ENCODE measurements at regions not wholly inside any gene's neighbourhood (a gene's known extent, or its start where the extent isn't known, plus 50 kb on each side); places are given as distances from the start of the nearest gene placed in this dataset.
"Not testable (repeated sequence)": the region's sequence is repeated elsewhere in the genome, so short reads cannot be mapped to it uniquely, and the experiment has no call there.

DNA sequence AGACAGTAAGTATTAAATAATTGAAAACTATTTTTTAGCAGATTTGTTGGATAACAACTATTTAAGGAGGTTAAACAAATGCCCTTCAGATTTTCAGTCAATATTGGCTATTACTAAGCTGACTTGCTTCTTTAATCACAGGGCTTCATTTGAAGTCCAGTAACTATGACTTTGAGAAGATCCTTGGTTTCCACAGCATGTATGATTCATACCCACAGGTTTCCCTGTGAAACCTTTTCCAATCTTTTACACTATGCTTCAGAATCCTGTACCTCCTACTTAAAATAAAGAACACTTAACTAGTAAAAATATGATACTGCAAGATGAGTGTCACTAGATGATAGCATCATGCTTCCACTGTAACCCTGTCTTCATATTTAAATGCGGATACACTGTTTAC, 211.9 kb downstream of the SPATA31A1 start:
- DNase-seq: not testable (repeated sequence)

DNA sequence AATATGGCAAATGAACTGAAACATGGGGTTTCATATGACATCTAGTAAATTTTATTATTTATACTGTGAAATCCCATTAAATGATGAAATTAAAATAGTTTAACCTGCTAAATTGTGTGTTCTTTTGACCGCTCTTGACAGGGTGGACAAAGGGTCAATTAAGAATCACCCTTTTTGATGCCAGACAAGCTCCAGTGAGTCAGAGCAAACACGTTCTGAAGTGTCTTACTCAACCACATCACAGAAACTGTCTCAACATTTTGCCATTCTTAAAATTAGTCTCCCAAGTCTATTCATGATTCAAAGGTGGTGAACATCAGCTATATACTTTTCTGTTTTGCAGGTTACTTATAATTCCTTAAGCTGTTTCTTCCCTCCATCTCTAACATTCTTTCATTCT, 213.4 kb downstream of the SPATA31A1 start:
- DNase-seq: not testable (repeated sequence)

DNA sequence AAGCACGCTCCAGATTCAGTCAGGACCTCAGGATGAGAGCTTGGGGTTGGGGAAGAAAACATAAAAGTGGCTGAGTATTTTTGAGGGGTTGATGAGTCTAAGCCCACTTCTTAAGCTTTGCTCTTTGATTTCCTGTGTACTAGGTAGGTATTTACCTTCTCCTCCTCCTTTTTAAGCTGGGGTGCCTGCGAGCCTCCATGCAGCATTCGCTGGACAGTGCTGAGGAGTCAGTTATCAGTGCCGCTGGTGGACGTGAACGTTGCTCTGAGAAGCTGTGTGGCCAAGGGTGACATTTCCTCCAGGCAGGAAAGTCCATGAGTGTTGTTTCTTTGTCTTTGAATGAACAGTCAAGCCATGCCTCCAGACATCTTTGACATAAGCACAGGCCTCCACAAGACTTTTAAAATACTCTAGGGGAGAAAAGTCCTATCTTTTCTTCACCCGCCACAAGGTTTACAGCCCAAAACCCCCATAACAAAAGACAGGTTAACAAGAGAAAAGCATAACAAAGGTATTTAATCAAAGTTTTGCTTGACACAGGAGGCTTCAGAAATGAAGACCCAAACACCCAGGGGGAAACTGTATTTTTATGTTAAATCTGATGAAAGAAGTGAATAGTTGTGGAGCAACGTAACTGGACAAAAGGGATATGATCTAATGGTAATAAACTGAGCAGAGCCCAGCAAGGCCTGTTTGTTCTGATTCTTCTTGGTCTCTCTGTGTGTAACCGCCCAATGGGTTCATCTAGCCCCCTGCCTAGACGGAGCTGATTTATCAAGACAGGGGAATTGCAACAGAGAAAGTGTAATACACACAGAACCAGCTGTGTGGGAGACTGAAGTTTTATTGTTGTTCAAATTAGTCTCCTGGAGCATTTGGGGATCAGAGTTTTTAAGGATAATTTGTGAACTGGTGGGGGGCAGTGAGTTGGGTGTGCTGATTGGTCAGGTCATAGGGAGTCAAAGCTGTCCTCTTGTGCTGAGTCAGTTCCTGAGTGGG, 217.9 kb downstream of the SPATA31A1 start:
- not testable (repeated sequence) for DNase-seq

DNA sequence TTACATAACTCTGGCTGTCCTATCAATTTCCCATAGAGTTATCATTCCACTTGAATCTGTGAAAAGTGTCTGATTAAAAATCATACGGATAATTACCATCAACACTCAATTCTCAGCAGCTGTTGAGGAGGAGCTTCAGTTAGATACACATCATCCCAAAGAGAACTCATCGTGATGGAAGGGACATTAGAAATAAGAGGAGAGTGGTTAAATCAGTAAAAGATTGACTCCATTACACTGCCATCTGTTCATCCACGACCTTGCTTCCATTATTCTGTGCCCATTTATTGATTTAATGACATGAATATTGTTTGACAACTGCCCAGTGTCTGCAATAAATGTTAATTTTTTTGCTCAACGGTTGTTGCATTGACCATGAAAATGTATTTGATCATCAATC, 223.5 kb downstream of the SPATA31A1 start:
- DNase-seq: not testable (repeated sequence)

DNA sequence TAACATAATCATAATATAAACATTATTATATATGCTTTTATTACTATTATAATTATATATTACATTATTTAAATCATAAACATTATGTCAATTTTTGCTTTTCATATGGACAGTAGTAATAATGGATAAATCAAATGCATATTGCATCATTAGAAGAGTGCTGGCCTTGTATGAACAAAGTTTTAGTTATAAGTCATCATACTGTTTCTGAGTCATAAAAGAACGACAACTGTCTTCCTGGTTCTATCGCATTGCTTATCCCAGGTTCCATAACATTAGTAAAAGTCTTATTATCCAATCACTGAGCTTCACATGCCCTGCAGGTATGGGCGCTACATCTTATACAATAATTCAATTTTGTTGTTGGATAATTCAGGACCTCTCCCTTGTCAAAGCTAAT, 225.8 kb downstream of the SPATA31A1 start:
- not testable (repeated sequence) for DNase-seq

DNA sequence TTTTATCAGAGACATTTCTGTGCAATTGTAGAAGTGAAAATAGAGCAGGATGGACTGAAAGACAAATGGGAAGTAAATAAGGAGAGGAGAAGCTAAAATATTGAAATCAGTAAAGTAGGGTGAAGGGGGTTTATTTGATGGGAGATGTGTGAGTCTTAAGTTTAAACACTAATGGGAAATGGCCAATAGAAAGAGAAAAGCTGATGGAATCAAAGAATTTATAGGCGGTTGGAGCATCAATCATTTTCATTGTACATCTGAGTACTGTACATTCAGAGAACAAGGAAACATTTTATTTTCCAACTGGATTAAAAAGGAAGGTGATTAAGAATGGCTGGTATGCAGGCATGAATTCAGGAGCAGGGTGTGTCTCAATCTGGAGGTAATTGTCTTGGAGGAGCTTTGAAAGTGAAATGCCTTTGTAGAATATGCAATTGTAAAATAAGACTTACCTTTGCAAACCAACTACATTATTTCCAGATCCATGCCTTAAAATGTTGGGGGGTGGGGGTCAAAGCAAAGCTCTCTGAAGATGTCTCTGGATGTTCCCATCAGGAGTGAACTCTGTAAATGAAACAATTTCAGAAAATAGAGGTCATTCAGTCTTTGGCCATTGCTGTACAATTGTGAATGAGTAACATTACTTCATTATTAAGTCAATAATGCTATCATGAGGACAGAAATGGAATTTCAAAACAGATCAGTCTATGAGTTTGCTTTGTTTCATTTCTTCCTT, 227.4 kb downstream of the SPATA31A1 start:
- not testable (repeated sequence) for DNase-seq

DNA sequence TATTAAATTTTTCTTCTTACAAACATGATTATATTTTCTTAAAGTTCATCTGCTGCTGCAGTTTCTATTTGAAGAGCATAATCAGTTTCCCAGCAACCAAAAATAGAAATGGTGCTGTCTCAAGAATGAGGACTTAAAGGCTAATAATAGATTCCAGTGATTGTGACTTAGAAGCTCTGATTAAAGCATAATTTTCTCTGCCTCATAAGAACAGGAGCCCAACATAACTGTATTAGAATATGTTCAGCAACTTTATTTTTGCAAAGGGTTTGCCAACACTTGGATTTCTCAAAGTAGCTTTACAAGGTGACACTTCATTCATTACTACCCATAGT, 227.9 kb downstream of the SPATA31A1 start:
- not testable (repeated sequence) for DNase-seq

DNA sequence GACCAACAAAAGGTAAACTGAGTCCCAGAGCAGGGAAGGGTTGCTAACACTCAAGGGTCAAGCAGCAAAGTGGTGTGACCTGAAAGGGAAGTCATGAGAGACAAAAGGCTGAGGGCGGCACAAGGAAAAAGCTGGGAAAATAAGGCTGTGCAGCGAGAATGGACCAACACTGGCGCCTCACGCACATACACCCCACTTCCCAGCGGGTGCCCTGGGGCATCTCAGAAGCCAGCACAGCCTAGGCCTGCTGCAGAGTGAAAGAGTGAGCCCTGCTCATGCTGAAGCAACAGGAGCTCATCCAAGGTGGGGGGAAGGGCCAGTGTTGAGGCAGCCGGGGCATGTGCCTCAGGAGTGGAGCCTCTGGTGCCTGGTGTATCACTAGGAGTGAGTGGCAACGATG, 229.8 kb downstream of the SPATA31A1 start:
- not testable (repeated sequence) for DNase-seq

DNA sequence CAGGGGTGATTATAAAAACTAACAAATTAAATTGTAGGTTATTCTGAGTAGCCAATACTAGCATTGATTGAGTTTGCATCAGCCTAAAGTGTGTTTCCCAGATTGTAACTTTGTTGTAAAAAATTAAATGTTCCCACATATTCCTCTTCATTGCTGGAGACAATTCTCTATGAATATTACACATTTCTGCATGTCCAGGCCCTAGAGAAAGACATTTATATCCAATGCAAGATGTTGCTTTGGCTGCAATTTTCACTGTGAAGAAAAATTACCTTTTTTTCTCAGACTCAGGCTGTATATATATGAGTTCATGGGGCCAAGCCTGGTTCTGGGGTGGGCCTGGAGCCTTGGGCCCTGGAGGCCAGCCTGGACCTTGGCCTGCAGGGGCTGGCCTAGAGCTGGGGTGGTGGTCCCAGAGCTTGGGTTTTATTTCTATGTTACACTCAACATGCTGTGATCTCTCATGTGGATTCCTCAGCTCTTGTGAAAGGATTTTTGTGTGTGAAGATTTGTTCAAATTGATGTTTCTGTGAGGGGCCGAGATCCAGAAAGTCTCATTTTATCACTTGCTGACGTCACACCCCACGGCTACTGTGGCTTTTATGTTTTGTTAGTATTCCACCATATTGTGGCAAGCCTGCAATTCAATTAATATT, 232.5 kb downstream of the SPATA31A1 start:
- peak; percentile 24 for DNase-seq

DNA sequence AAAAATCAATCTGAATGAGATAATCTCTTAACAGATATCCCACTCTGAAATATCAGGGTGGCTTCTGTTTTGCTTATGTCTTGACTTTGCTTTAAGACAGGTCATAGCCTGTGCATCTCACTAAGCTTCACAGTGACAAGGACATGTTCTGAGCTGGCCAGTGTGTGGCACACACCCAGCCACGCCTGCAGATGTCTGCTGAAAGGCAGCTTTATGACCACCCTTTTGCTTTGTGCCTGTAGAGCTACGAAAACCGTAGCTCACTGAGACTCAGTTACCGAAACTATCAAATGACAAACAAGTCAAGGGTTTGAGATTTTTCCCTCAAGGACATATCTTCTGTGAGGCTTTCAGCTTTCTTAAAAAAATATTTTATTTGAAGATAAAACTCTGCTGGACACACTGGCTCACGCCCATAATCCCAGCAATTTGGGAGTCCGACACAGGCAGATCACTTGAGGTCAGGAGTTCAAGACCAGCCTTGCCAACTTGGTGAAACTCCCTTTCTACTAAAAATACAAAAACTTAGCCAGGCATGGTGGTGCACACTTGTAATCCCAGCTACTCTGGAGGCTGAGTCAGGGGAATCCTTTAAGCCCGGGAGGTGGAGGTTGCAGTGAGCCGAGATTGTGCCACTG, 233.2 kb downstream of the SPATA31A1 start:
- peak; percentile 6 for DNase-seq

DNA sequence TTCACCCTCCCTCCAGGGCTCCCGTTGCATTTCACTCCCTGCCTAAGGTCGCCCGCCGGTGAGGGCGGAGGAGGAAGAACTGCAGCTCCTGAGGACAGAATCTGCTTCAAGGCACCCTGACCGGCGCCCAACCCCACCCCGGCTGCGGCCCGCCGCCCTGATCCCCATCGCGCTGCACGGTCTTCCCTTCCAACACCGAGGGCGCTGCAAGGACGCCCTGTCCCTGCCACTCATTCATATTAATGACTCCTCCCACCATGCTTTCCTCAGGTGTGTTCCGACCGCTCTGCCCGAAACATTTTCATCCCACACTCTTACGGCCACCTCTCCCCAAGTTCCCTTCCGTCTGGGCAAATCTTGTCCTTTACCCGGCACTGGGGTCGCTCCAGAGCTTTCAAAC, 248.6 kb downstream of the SPATA31A1 start:
- DNase-seq: not testable (repeated sequence)

DNA sequence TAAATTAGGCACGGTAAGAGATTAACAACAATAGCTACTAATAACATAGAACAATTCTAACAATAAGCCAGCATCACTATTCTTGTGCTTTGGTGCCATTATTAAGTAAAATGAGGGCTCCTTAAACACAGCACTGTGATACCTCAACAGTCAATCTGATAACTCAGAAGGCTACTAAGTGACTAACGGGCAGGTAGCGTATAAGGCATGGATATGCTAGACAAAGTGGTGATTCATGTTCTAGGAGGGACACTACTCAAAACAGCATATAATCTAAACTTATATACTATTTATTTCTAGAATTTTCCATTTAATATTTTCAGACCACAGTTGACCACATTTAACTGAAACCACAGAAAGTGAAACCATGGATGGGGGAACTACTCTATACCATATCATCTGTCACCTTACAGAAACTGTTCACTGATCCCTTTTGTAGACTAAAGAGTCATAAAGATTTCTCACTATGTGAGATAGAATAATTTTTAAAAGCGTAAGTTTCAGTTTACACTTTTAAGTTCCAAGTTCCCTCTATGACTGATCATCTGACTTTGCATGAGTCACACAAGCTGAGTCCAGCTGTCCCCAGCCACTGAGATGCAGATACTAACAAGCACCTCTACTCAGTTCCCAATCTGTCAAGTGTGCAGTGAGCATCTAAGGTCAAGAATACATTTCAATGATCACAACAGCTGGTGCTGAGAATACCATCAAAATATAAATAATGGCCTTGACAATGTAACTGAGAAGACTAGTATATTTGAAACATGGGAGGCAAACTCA, 256.2 kb downstream of the SPATA31A1 start:
- DNase-seq: not testable (repeated sequence)

DNA sequence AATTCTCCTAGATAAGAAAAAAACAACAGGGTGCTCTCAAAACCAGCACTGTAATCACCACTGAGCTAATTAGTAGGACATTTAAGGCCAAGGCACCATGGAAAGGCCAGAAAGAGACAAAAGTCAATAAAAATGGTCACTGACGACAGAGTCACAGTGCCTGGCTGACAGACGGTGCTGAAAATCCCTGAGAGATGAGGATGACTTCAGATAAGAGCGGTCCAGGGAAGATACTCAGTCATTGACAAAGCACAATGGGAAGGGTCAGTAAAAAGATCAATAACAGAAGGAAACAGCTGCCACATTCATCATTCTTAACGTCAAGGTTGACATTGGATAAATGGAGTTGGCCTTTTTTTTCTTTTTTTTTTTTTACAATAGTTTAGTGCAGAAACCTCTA, 261.0 kb downstream of the SPATA31A1 start:
- not testable (repeated sequence) for DNase-seq

DNA sequence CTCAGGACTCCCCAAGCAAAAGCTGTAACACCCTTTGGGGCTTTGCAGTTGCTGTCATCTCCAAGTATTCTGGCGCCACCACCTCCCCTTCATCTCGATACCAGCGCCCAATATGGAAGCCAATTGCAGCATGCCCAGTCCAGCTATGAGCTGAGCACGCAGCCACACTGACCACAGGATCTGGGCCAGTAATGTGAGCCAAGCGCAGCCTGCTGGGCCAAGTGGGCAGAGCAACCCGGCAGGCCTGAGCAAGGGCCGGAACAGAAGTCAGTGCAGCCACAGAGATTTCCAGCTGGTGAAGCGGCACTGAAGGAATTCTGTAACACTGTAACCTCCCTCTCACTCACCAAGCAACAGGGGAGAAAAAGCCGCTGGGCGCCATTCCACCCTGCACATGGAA, 268.6 kb downstream of the SPATA31A1 start:
- DNase-seq: not testable (repeated sequence)

DNA sequence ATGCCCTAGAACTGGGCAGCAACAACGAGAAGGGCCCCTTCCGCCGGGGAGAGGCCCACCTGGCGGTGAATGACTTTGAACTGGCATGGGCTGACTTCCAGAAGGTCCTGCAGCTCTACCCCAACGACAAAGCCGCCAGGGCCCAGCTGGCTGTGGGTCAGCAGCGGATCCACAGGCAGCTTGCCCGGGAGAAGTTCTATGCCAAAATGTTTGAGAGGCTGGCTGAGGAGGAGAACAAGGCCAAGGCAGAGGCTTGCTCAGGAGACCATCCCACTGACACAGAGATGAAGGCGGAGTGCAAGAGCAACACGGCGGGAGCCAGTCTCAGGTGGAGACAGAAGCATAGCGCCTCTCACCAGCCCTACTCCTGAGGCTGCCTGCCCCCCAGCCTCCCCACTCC, 276.6 kb downstream of the SPATA31A1 start:
- DNase-seq: not testable (repeated sequence)

DNA sequence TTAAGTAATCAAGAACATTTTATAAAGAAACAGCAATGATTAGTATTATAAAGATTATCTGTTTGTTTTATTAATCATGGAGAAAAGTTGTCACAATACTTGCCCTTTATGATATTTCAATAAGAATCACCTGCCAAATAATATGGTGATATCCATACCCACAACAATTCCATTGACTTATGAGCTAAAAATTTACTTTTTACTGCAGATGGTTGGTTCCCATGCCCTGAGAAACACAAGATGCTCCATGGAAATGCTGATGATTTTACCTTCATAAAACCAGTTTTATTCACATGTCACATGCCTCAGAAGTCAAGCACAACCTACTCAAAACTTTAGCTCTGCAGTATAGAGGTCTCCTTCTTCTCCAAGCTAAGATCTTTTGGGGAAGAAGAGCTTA, 293.6 kb downstream of the SPATA31A1 start:
- not testable (repeated sequence) for DNase-seq

DNA sequence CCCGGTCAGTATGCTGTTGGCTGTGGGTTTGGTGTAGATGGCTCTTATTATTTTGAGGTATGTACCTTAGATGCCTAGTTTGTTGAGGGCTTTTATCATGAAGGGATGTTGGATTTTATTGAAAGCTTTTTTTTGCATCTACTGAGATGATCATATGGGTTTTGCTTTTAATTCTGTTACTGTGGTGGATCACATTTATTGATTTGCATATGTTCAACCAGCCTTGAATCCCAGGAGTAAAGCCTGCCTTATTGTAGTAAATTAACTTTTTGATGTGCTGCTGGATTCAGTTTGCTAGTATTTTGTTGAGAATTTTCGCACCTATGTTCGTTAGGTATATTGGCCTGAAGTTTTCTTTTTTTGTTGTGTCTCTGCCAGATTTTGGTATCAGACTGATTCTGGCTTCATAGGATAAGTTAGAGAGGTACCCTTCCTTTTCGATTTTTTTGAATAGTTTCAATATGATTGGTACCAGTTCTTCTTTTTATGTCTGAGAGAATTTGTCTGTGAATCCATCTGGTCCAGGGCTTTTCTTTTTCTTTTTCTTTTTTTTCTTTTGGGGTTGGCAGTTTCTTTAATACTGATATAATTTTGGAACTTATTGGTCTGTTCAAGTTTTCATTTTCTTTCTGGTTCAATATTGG, 301.6 kb downstream of the SPATA31A1 start:
- not testable (repeated sequence) for DNase-seq

DNA sequence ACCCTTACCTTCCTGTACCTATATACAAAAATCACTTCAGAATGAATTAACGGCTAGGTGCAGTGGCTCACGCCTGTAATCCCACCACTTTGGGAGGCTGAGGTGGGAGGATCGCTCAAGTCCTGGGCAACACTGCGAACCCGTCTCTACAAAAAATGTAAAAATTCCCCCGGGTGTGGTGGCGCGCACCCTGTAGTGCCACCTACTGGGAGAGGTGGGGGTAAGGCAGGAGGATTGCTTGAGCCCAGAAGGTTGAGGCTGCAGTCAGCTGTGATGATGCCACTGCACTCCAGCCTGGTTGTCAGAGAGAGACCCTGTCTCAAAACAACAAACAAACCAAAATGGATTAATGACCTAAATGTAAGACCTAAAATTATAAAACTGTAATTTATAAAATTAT, 307.6 kb downstream of the SPATA31A1 start:
- not testable (repeated sequence) for DNase-seq

DNA sequence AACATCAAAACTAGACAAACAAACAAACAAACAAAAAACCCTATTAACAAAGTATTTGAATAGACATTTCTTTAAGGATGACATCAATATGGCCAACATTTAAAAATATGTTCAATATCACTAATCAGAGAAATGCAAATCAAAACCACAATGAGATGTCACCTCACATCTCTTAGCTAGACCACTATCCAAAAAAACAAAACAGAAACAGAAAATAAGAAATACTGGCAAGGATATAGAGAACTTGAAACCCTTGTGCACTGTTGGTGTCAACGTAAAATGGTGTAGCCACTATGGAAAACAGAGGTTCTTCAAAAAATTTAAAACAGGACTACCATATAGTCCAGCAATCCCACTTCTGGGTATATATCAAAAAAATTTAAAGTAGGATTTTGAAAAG, 308.2 kb downstream of the SPATA31A1 start:
- not testable (repeated sequence) for DNase-seq

DNA sequence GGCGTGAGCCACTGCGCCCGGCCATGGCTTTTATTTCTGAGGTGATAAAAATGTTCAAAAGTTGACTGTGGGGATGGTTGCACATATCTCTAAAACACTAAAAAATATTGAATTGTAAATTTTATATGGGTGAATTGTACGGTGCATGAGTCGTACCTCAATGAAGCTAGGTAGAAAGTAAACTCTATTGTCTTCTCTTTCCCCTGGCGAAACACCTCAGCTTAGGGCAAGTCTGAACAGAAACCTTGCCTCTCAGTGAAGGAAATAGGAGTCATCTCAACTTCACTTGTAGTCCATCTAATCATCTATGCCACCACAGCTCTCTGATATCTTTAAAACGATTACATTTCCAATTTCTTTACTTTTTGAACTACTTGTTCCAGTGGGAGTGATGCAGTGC, 309.6 kb downstream of the SPATA31A1 start:
- not testable (repeated sequence) for DNase-seq
